ENCODE measurements at regions not wholly inside any gene's neighbourhood (a gene's known extent, or its start where the extent isn't known, plus 50 kb on each side); places are given as distances from the start of the nearest gene placed in this dataset.
"Not testable (repeated sequence)": the region's sequence is repeated elsewhere in the genome, so short reads cannot be mapped to it uniquely, and the experiment has no call there.

DNA sequence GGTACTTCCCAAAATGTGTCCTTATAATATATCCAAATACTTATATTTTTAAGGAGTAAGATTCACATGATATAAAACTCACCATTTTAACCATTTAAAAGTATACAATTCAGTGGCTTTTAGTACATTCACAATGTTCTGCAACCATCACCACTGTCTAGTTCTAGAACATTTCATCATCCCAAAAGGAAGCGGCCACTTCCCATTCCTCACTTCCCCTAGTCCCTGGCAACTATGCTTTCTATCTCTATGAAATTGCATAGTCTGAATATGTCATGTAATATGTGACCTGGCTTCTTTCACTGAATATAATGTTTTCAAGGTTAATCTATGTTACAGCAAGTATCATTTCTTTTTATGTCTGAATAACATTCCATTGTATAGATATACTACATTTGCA lies 615.1 kb upstream of the SGCD start:
- DNase-seq = no peak

DNA sequence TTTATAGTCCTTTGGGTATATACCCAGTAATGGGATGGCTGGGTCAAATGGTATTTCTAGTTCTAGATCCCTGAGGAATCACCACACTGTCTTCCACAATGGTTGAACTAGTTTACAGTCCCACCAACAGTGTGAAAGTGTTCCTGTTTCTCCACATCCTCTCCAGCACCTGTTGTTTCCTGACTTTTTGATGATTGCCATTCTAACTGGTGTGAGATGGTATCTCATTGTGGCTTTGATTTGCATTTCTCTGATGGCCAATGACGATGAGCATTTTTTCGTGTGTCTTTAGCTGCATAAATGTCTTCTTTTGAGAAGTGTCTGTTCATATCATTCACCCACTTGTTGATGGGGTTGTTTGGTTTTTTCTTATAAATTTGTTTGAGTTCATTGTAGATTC lies 612.5 kb upstream of the SGCD start:
- in situ Hi-C loops (cut with HindIII; ENCODE audit: low pct_ligation_motif_present, low sequenced_read_pairs); H3K36me3 ChIP-seq (replicated peaks): not testable (repeated sequence)

More for the DNA sequence above, 615.1 kb upstream of the SGCD start:
- in situ Hi-C loops (cut with HindIII; ENCODE audit: low pct_ligation_motif_present, low sequenced_read_pairs) = no loop called here
- no peak overlapping the region for H3K27ac ChIP-seq
- H3K36me3 ChIP-seq (replicated peaks) = no peaks in the 10 kb centered on the region
- no peak overlapping the region for H3K4me3 ChIP-seq (ENCODE audit: low read depth, low read length)
- H3K27me3 ChIP-seq (replicated peaks) = no peaks in the 10 kb centered on the region
- TF ChIP-seq, protein P1, sequence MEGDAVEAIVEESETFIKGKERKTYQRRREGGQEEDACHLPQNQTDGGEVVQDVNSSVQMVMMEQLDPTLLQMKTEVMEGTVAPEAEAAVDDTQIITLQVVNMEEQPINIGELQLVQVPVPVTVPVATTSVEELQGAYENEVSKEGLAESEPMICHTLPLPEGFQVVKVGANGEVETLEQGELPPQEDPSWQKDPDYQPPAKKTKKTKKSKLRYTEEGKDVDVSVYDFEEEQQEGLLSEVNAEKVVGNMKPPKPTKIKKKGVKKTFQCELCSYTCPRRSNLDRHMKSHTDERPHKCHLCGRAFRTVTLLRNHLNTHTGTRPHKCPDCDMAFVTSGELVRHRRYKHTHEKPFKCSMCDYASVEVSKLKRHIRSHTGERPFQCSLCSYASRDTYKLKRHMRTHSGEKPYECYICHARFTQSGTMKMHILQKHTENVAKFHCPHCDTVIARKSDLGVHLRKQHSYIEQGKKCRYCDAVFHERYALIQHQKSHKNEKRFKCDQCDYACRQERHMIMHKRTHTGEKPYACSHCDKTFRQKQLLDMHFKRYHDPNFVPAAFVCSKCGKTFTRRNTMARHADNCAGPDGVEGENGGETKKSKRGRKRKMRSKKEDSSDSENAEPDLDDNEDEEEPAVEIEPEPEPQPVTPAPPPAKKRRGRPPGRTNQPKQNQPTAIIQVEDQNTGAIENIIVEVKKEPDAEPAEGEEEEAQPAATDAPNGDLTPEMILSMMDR (IDR thresholded peaks at IDR 0.05; ENCODE audit: low read depth, low read length, missing control alignments) = no peak

DNA sequence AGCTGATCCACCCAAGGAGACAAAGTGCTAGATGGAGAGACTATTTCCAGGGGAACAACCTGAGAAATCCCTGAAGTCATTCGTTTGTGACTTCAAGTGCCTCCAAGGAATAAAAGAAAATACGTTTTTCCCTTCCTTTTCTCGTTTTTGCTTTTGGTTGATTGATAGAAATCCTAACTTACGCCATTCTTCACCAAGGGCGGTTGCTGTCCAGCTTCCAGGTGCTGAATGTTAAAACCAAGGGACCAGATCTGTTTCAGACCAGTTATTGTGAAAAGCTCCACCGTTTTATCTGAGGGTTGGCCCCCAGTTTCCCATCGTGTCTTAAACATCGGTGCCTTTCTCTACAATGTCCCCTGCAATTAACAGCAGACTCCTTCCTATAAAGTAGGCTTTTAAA lies 600.7 kb upstream of the SGCD start:
- in situ Hi-C loops (cut with HindIII; ENCODE audit: low pct_ligation_motif_present, low sequenced_read_pairs) = no loop called here
- peak; percentile 2 for DNase-seq
- peaks cover 19% of the 10 kb centered on the region for H3K27me3 ChIP-seq (replicated peaks)

More for the DNA sequence above, 612.5 kb upstream of the SGCD start:
- not testable (repeated sequence) for DNase-seq; H3K27me3 ChIP-seq (replicated peaks); H3K27ac ChIP-seq; H3K4me3 ChIP-seq (ENCODE audit: low read depth, low read length)

DNA sequence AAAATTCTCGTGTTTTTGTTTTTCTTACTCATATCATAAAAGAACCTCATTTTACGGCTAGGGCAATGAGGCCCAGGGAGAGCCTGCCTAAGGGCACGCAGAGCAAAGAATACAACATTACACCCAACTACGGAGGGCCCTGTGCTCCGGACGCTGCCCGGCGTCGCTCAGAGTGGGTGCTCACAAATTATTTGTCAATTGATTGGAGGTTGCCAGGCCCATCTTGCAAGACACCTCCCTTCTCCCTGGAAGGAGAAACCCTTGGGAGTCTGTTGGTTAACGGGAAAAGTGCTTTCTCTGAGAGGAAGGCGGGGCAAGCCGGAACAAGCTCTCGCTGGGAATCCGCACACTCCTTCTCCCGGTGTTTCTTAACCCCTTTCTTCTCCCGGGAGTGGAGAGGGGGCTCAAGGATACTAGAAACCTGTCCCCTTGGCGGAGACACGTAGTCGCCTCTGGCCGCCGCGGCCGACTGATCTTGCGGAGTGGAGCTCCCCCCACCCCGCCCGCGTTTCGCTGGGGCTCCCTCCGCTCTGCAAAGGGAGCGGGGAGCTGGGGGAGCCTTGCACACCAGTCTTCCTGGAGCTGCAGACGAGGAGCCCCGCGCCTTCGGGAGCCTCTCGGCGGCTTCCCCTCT lies 599.3 kb upstream of the SGCD start:
- in situ Hi-C loops (cut with HindIII; ENCODE audit: low pct_ligation_motif_present, low sequenced_read_pairs) = no loop called here
- TF ChIP-seq, protein P1 (IDR thresholded peaks at IDR 0.05; ENCODE audit: low read depth, low read length, missing control alignments) = no peak
- DNase-seq = no peak

More for the DNA sequence above, 600.7 kb upstream of the SGCD start:
- Histone ChIP-seq H3K4me3 (ENCODE audit: low read depth, low read length) (no peak overlapping the region), H3K36me3 (replicated peaks) (no peaks in the 10 kb centered on the region), H3K27ac (no peak overlapping the region)
- TF ChIP-seq, protein P1 (IDR thresholded peaks at IDR 0.05; ENCODE audit: low read depth, low read length, missing control alignments) = no peak

DNA sequence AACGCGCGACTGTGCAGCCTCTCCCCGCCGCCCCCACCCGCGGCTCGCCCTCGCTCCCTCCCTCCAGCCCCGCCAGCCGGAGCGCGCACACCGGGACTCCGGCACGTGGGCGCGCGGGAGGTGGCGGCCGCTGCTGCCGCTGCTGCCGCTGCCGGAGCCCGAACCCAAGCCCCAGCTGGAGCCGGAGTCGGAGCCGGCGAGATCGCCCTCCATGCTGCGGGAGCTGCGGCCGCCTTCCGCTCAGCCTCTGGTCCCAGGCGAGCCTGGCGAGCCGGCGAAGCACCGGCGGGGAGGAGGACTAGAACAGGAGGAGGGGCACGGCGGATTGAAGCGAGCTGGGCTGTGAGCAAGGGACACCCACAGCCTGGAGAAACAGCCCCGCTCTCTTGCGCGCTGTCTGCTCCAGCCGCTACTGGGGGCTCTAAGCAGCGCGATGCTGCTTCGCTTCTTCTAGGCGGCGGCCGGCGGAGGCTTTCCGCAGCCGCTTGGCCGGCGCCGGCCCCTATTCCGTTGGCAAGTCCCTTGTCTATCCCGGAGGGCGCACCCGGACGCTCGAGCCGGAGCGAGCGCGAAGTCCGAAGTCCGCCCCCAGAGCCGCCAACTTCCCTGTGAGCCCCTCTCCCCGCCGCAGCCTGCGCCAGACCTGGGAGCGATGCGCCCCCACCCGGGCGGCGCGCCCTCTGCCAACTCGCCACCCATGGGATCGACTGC lies 598.7 kb upstream of the SGCD start:
- in situ Hi-C loops (cut with HindIII; ENCODE audit: low pct_ligation_motif_present, low sequenced_read_pairs) = no loop called here
- peak; percentile 1 for DNase-seq
- Histone ChIP-seq H3K27me3 (replicated peaks) (peaks cover 19% of the 10 kb centered on the region), H3K36me3 (replicated peaks) (no peaks in the 10 kb centered on the region), H3K4me3 (ENCODE audit: low read depth, low read length) (no peak overlapping the region), H3K27ac (no peak overlapping the region)
- TF ChIP-seq, protein P1 (IDR thresholded peaks at IDR 0.05; ENCODE audit: low read depth, low read length, missing control alignments) = no peak

More for the DNA sequence above, 599.3 kb upstream of the SGCD start:
- no peak overlapping the region for H3K4me3 ChIP-seq (ENCODE audit: low read depth, low read length)
- no peaks in the 10 kb centered on the region for H3K36me3 ChIP-seq (replicated peaks)
- peaks cover 19% of the 10 kb centered on the region for H3K27me3 ChIP-seq (replicated peaks)
- H3K27ac ChIP-seq = no peak overlapping the region

DNA sequence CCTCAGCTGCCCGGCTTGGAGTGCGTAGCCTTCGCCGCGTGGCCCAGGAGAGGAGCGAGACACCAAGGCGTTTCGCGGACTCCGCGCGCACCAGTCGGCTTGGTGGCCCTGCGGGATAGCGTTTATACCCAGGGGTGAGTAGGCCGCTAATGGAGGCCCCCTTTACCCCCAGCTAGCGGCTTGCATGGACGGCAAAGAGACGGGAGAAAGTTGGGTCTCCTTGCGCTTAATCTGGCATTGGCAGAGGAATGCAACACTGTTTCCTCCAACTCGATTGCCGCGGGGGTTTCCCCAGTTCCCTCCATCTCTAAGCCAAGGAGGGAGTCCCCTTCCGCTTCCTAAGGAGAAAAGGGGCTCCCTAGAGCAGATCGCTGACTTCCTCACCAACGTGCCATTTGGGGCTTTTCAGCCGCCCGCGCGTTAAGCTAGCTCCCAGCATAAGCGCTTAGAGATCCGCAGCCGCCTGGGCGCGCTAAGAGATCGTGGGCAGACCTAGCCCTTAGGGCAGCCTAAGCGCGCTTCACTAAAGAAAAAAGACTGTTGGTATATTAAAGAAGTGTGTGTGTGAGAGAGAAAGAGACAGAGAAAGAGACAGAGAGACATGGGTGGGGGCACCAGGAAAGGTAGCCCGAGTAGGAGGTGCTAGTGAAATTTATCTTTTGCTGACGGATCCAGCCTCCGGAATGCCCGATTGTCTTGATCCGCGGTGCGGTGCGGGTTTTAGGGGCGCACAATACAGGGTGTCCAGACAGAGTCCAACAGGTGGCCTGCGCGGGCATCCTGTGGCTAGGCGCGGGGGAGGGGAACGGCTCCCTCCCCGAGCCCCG lies 597.9 kb upstream of the SGCD start:
- TF ChIP-seq, protein P1 (IDR thresholded peaks at IDR 0.05; ENCODE audit: low read depth, low read length, missing control alignments) = no peak
- no peak for DNase-seq
- in situ Hi-C loops (cut with HindIII; ENCODE audit: low pct_ligation_motif_present, low sequenced_read_pairs) = no loop called here

More for the DNA sequence above, 597.9 kb upstream of the SGCD start:
- no peak overlapping the region for H3K4me3 ChIP-seq (ENCODE audit: low read depth, low read length)
- peaks cover 19% of the 10 kb centered on the region for H3K27me3 ChIP-seq (replicated peaks)
- H3K27ac ChIP-seq = no peak overlapping the region
- no peaks in the 10 kb centered on the region for H3K36me3 ChIP-seq (replicated peaks)
